ENCODE measurements at regions not wholly inside any gene's neighbourhood (a gene's known extent, or its start where the extent isn't known, plus 50 kb on each side); places are given as distances from the start of the nearest gene placed in this dataset.

DNA sequence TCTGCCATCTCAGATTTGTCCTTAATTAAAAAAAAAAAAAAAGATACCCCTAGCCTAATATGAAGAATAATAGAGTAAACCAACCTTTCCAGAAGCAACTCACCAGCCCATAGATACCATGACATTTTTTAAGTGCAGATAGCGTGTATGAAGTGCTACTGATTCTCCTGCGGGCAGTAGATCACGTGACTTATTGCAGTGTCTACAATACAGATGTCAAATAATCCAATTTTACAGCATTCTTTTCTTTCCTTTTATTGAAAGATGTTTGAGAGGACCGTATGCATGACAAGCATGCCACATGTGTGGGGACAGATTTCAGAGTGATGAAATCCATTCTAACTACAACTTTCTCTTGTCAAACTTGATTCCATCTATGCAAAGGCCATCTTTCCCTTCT, 232.9 kb upstream of the SP4 start:
- CTCF ChIA-PET (ENCODE audit: unreplicated experiment): no interaction called here
- no peaks in the 10 kb centered on the region for H3K4me1 ChIP-seq (ENCODE audit: insufficient read depth, low read length, poor library complexity, severe bottlenecking)
- H3K9me2 ChIP-seq (ENCODE audit: insufficient read depth, low read length): no peaks in the 10 kb centered on the region
- H3K9me3 ChIP-seq (ENCODE audit: low read length): no peaks in the 10 kb centered on the region
- H3K79me2 ChIP-seq (ENCODE audit: insufficient read depth, low read depth, low read length): no peaks in the 10 kb centered on the region
- H2AFZ ChIP-seq (ENCODE audit: low read length): no peak overlapping the region
- no peak overlapping the region for H3K4me2 ChIP-seq (ENCODE audit: low read length)
- no peak for TF ChIP-seq EZH2phosphoT487 (IDR thresholded peaks at IDR 0.05; ENCODE audit: borderline replicate concordance, low read depth, low read length)
- TF ChIP-seq, protein P1, sequence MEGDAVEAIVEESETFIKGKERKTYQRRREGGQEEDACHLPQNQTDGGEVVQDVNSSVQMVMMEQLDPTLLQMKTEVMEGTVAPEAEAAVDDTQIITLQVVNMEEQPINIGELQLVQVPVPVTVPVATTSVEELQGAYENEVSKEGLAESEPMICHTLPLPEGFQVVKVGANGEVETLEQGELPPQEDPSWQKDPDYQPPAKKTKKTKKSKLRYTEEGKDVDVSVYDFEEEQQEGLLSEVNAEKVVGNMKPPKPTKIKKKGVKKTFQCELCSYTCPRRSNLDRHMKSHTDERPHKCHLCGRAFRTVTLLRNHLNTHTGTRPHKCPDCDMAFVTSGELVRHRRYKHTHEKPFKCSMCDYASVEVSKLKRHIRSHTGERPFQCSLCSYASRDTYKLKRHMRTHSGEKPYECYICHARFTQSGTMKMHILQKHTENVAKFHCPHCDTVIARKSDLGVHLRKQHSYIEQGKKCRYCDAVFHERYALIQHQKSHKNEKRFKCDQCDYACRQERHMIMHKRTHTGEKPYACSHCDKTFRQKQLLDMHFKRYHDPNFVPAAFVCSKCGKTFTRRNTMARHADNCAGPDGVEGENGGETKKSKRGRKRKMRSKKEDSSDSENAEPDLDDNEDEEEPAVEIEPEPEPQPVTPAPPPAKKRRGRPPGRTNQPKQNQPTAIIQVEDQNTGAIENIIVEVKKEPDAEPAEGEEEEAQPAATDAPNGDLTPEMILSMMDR (conservative IDR thresholded peaks at IDR 0.05; ENCODE audit: low read length): no peak
- H3K27ac ChIP-seq (ENCODE audit: low read depth, low read length, poor library complexity, severe bottlenecking): no peak overlapping the region
- no peak for DNase-seq (ENCODE audit: low spot score)
- no peak overlapping the region for H3K4me3 ChIP-seq (ENCODE audit: low read depth, low read length, poor library complexity, severe bottlenecking)
- POLR2A ChIA-PET: interaction anchor here (0.7 to 1.7 kb wide), 3 partner anchors 12 to 1448 kb away, joined by 3 to 4 read pairs (median 4); no protein-coding TSS in a partner anchor
- BruUV-seq (replicated peaks): no TSS peak
- H3K36me3 ChIP-seq (ENCODE audit: insufficient read depth, low read length): no peaks in the 10 kb centered on the region
- intact Hi-C loops (cut with micrococcal nuclease; ENCODE audit: unreplicated experiment): no loop called here
- H4K20me1 ChIP-seq (ENCODE audit: insufficient read depth, low read length): no peaks in the 10 kb centered on the region

- H3K27ac ChIP-seq (ENCODE audit: low read depth, low read length, poor library complexity, severe bottlenecking): no peak overlapping the region
- no peak overlapping the region for H2AFZ ChIP-seq (ENCODE audit: low read length)
- intact Hi-C loops (cut with micrococcal nuclease; ENCODE audit: unreplicated experiment): no loop called here
- no peaks in the 10 kb centered on the region for H3K9me2 ChIP-seq (ENCODE audit: insufficient read depth, low read length)
- no peak overlapping the region for H3K4me3 ChIP-seq (ENCODE audit: low read depth, low read length, poor library complexity, severe bottlenecking)
- no peak overlapping the region for H3K4me2 ChIP-seq (ENCODE audit: low read length)
- H3K36me3 ChIP-seq (ENCODE audit: insufficient read depth, low read length): no peaks in the 10 kb centered on the region
- TF ChIP-seq, protein P1 (conservative IDR thresholded peaks at IDR 0.05; ENCODE audit: low read length): no peak
- no peak for TF ChIP-seq EZH2phosphoT487 (IDR thresholded peaks at IDR 0.05; ENCODE audit: borderline replicate concordance, low read depth, low read length)
- H3K79me2 ChIP-seq (ENCODE audit: insufficient read depth, low read depth, low read length): no peaks in the 10 kb centered on the region
- no peak for DNase-seq (ENCODE audit: low spot score)
- no peaks in the 10 kb centered on the region for H4K20me1 ChIP-seq (ENCODE audit: insufficient read depth, low read length)
- POLR2A ChIA-PET: no interaction called here
- no TSS peak for BruUV-seq (replicated peaks)
- no peaks in the 10 kb centered on the region for H3K9me3 ChIP-seq (ENCODE audit: low read length)
- CTCF ChIA-PET (ENCODE audit: unreplicated experiment): no interaction called here
- H3K4me1 ChIP-seq (ENCODE audit: insufficient read depth, low read length, poor library complexity, severe bottlenecking): no peaks in the 10 kb centered on the region
Observed at GRCh38 chr7:21198921-21199320, 229.0 kb upstream of the SP4 start.

DNA sequence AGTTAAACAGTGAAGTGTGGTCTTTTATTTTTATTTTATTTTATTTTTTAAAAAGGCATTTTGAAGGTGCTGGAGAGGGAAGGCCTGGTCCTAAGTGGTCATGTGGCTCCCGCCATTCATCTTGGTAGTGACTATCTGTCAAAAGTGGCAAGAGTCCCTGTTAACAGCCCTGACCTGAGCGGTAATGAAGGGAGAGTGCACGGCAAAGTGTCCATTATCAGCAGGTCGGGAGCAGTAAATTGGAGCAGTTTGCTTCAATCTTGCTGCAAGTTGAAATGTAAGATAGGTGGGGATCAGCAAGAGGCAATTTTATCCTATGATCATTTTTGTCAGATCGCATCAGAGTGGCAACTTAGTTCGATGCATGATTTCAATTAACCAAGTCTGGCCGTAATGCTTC, 227.4 kb upstream of the SP4 start:
- DNase-seq (ENCODE audit: low spot score): no peak

More for the DNA sequence above, 227.4 kb upstream of the SP4 start:
- Histone ChIP-seq H2AFZ (ENCODE audit: low read length) (no peak overlapping the region), H4K20me1 (ENCODE audit: insufficient read depth, low read length) (no peaks in the 10 kb centered on the region), H3K79me2 (ENCODE audit: insufficient read depth, low read depth, low read length) (no peaks in the 10 kb centered on the region), H3K4me3 (ENCODE audit: low read depth, low read length, poor library complexity, severe bottlenecking) (no peak overlapping the region), H3K4me1 (ENCODE audit: insufficient read depth, low read length, poor library complexity, severe bottlenecking) (no peaks in the 10 kb centered on the region), H3K9me2 (ENCODE audit: insufficient read depth, low read length) (no peaks in the 10 kb centered on the region), H3K4me2 (ENCODE audit: low read length) (no peak overlapping the region), H3K27ac (ENCODE audit: low read depth, low read length, poor library complexity, severe bottlenecking) (no peak overlapping the region), H3K9me3 (ENCODE audit: low read length) (no peaks in the 10 kb centered on the region), H3K36me3 (ENCODE audit: insufficient read depth, low read length) (no peaks in the 10 kb centered on the region)
- POLR2A ChIA-PET: no interaction called here
- TF ChIP-seq, protein P1 (conservative IDR thresholded peaks at IDR 0.05; ENCODE audit: low read length): no peak
- no peak for TF ChIP-seq EZH2phosphoT487 (IDR thresholded peaks at IDR 0.05; ENCODE audit: borderline replicate concordance, low read depth, low read length)
- CTCF ChIA-PET (ENCODE audit: unreplicated experiment): no interaction called here
- intact Hi-C loops (cut with micrococcal nuclease; ENCODE audit: unreplicated experiment): no loop called here
- no TSS peak for BruUV-seq (replicated peaks)

Measured in OCI-LY7 (cell line).